HG02642 (cell line): ENCODE measurements at regions not wholly inside any gene's neighbourhood (a gene's known extent, or its start where the extent isn't known, plus 50 kb on each side); places are given as distances from the start of the nearest gene placed in this dataset.

Source experiments
- ATAC-seq: cut with Tn5 transposase; IDR thresholded peaks from one replicate; pipeline ENCODE4 v1.9.1; 2021; ENCODE audit warnings: mild to moderate bottlenecking; ENCODE audit not compliant: unreplicated experiment, poor library complexity

- no peak for ATAC-seq
Measured at GRCh38 chr10:2679646-2680045, 387.7 kb upstream of the PFKP start.

- ATAC-seq: no peak
Measured at GRCh38 chr10:2676455-2676854, 390.9 kb upstream of the PFKP start.

GRCh38 chr10:2674451-2674850 is 392.9 kb upstream of the PFKP start:
- no peak for ATAC-seq

- no peak for ATAC-seq
Measured at GRCh38 chr10:2670864-2671263, 396.5 kb upstream of the PFKP start.

- ATAC-seq: no peak
Measured at GRCh38 chr10:2665772-2666171, 401.6 kb upstream of the PFKP start.

GRCh38 chr10:2660276-2660675 is 407.1 kb upstream of the PFKP start:
- ATAC-seq: no peak

- no peak for ATAC-seq
Measured at GRCh38 chr10:2659660-2660209, 407.6 kb upstream of the PFKP start.

GRCh38 chr10:2658780-2659179 is 408.6 kb upstream of the PFKP start:
- no peak for ATAC-seq

GRCh38 chr10:2650328-2650727 is 417.0 kb upstream of the PFKP start:
- no peak for ATAC-seq

GRCh38 chr10:2641028-2641427 is 426.3 kb upstream of the PFKP start:
- no peak for ATAC-seq

GRCh38 chr10:2633630-2634029 is 433.7 kb upstream of the PFKP start:
- no peak for ATAC-seq

GRCh38 chr10:2631557-2632205 is 435.7 kb upstream of the PFKP start:
- no peak for ATAC-seq

- no peak for ATAC-seq
Measured at GRCh38 chr10:2628705-2629104, 438.6 kb upstream of the PFKP start.

- no peak for ATAC-seq
Measured at GRCh38 chr10:2627969-2628368, 439.4 kb upstream of the PFKP start.

GRCh38 chr10:2625094-2625493 is 442.3 kb upstream of the PFKP start:
- ATAC-seq: no peak

GRCh38 chr10:2623675-2624274 is 443.6 kb upstream of the PFKP start:
- ATAC-seq: no peak

GRCh38 chr10:2620827-2621521 is 446.4 kb upstream of the PFKP start:
- ATAC-seq: no peak

- ATAC-seq: no peak
Measured at GRCh38 chr10:2619916-2620315, 447.4 kb upstream of the PFKP start.

- no peak for ATAC-seq
Measured at GRCh38 chr10:2619472-2619871, 447.9 kb upstream of the PFKP start.

GRCh38 chr10:2618690-2619089 is 448.7 kb upstream of the PFKP start:
- ATAC-seq: no peak

- no peak for ATAC-seq
Measured at GRCh38 chr10:2616215-2616614, 451.1 kb upstream of the PFKP start.
